GM12864 (cell line): ENCODE measurements at regions not wholly inside any gene's neighbourhood (a gene's known extent, or its start where the extent isn't known, plus 50 kb on each side); places are given as distances from the start of the nearest gene placed in this dataset.

ENCODE experiments used
- DNase-seq: peaks from one replicate; pipeline ENCODE4 v3.0.0-alpha.2; 2011; ENCODE audit warnings: low read depth
- H3K4me3 ChIP-seq: 2 replicates; pipeline ENCODE4 v1.5.1; 2011; ENCODE audit warnings: mild to moderate bottlenecking, low read depth, low read length, control low read depth
- TF ChIP-seq, protein P1 (sequence below): IDR thresholded peaks from 2 replicates; pipeline ENCODE4 v1.5.1; 2011; ENCODE audit warnings: low read depth, mild to moderate bottlenecking, moderate library complexity, low read length, control low read depth, inconsistent platforms; ENCODE audit errors: missing control alignments

DNA sequence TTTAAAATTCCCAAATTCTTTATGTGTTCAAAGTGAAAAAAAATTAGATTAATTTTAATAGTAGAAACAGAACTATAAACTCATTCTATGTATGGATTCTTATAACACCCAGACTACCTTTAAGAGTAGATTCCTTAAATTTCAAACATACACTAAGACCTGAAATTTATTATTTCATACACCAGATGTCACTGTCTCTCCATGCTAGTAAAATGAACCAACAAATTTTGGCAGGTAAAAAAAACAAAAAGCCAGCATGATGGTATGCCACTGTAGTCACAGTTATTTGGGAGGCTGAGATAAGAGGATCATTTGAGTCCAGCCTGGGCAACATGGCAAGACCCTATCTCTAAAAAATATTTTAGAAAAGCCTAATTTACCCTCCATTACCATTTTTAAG is 461.3 kb upstream of the NAALADL2 start:
- H3K4me3 ChIP-seq = no peak overlapping the region
- TF ChIP-seq, protein P1, sequence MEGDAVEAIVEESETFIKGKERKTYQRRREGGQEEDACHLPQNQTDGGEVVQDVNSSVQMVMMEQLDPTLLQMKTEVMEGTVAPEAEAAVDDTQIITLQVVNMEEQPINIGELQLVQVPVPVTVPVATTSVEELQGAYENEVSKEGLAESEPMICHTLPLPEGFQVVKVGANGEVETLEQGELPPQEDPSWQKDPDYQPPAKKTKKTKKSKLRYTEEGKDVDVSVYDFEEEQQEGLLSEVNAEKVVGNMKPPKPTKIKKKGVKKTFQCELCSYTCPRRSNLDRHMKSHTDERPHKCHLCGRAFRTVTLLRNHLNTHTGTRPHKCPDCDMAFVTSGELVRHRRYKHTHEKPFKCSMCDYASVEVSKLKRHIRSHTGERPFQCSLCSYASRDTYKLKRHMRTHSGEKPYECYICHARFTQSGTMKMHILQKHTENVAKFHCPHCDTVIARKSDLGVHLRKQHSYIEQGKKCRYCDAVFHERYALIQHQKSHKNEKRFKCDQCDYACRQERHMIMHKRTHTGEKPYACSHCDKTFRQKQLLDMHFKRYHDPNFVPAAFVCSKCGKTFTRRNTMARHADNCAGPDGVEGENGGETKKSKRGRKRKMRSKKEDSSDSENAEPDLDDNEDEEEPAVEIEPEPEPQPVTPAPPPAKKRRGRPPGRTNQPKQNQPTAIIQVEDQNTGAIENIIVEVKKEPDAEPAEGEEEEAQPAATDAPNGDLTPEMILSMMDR = no peak
- DNase-seq = no peak

DNA sequence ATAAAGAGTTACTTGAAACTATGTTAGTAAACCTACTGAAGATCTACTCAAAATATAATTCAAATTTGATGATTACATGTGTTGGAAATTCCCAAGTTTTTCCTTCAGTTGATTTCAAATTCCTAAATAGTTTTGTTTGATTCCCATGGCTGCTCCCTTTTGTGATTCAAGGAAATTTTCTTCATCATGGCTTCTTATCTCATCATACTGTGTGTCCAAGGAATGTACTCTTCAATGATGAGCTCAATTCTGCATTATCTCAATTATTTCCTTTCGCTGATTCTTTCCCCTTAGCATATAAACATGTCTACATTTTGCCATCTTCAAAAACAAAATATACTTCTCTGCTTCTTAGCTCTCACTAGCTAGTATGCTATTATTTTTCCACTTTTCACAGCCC is 460.4 kb upstream of the NAALADL2 start:
- no peak overlapping the region for H3K4me3 ChIP-seq
- no peak for DNase-seq
- TF ChIP-seq, protein P1 = no peak

DNA sequence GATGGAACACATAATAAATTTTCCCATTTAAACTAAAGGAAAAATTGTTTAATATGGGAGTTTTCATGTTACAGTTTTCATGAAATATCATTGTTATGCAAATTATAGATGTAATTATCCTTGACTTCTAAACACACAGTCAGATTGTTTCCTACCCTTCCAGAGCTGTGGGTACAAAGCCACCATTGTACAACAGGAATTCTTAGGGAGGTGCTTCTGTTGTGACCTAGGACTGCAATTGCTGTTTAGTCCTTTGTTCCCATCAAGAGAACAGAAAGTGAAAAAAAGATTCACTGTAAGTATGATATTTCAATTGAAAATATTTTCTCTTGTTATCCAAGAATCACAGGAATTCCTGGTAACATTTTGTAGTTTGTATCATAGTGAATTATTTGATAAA is 455.3 kb upstream of the NAALADL2 start:
- TF ChIP-seq, protein P1 = no peak
- DNase-seq = no peak
- H3K4me3 ChIP-seq = no peak overlapping the region

DNA sequence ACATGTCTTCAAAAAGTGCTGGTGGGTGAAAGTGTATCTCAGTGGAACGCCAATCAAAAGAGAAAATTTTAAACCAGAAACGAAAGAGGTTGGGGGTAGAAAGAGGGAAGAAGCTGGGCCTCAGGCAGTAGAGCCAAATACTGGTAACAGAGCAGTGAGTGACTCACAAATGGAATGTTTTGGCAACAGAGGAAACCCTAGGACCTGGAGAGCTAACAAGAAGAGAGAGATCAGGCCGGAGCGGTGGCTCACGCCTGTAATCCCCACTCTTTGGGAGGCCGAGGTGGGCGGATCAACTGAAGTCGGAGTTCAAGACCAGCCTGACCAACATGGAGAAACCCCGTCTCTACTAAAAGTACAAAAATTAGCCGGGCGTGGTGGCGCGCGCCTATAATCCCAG is 450.8 kb upstream of the NAALADL2 start:
- DNase-seq = no peak
- no peak overlapping the region for H3K4me3 ChIP-seq
- TF ChIP-seq, protein P1 = no peak

DNA sequence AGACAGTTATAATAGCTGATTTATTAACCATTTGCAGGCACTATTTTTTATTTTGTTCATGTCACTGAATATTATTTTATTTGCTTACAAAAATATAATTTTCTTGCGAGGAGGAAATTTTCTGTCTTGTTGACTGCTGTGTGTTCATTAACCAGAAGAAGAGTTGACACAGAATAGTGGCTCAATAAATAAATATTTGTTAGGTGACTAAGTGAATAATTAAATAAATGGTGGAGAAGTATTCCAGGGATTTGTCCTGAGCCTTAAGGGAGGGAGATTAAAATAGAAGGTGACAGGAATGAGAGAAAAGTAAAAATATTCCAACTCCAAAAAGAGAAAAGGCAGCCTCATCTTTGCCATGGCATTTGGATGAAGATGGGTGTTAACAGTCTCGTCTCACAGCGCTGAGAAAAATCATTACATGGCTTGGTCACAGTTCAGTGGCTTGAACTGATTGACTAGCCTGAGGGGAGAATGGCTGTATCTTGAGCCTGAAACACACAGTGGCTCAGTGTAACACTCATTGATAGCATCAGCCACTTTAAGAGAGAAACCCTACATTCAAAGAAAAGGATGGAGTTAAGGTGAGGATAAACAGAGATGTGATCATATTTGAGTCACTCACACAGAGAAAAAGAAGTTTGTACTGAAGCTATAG is 449.9 kb upstream of the NAALADL2 start:
- TF ChIP-seq, protein P1 = no peak
- no peak overlapping the region for H3K4me3 ChIP-seq
- no peak for DNase-seq

DNA sequence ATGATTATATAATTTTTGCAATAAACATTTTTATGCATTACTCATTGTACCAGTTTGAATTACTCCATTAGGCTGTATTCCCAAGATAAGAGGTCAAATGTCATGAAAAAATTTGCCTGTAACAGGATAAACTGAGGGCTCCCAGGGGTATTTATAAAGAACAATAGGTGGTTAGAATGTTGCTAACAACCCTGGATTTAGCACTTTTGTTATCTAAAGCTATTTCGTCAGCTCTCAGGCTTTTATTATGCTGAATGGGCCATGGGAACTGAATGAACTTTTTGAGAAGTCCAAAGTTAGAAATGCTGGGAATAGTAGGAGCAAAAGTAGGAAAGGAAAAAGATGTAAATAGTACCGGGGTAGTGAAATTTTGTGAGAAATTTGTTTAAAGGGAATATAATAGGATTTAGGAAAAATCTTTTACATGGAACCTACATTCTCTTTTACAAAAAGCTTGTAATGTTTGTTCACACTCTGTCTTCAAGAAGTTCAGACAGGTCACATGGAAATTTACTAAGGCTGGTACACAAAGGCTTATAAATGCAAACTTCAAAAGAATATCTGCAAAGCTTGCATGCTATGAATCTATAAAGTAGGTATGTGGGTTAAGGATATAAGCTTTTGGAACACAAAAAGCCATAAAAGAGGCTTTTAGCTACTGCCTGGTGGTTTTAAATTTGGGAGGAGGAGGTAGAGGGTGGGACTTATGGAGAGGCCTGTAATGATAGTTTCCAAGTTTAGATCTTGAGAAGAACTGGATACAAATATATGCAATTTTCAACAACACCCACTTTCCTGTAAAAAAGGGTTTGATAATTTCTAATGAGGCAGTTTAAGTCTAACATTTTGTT is 445.8 kb upstream of the NAALADL2 start:
- TF ChIP-seq, protein P1 = no peak
- DNase-seq = no peak
- no peak overlapping the region for H3K4me3 ChIP-seq

DNA sequence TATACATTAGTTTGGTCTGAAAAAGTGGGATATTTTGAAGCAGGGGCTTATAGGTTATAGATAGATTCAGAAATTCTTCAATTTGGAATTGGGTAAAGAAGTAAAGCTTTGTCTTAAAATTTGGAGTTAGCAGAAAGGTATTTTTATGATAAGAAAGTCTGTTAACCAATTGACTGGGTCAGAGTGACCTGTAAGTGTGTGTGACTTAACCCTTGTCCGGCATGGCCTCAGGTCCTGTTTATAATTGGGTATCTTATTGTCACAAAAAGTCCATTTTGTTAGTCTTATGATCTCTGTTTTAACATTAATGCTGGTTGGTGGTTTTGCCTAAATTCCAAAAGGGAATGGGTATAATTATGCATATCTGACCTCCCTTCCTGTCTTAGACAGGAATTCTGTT is 444.2 kb upstream of the NAALADL2 start:
- no peak for DNase-seq
- TF ChIP-seq, protein P1 = no peak

More for the DNA sequence above, 444.2 kb upstream of the NAALADL2 start:
- H3K4me3 ChIP-seq = no peak overlapping the region
